Stimulated activated CD4-positive, alpha-beta T cell treated with anti-CD3 and anti-CD28 coated beads, TNF-alpha, amount 100 ng/mL, for 48 hours (primary cell): ENCODE measurements at regions not wholly inside any gene's neighbourhood (a gene's known extent, or its start where the extent isn't known, plus 50 kb on each side); places are given as distances from the start of the nearest gene placed in this dataset.
"Not testable (repeated sequence)": the region's sequence is repeated elsewhere in the genome, so short reads cannot be mapped to it uniquely, and the experiment has no call there.

ENCODE experiments used
- DNase-seq, 3 donors: peaks; one replicate each; pipeline ENCODE4 v3.0.0-alpha.2; 2020; ENCODE audit warnings: low read depth in 3 of 3

DNA sequence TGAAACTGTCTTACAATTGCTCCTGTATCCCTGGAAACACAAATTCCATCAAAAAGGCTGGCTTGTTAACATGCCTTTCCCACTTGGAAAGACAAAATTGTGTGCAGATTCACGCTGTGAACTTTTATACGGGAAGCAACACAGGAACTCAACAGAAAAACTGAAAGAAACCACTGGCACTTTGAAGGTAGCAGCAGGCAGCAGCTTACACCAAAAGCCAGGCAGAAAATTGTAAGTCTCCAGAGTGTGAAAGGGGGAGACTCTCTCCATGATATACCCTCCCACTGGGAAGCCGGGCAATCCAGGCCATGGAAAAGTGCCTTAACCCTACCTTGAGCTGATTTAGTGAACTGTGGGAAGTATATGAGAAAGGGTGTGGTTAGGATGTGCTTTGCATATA, 943.7 kb downstream of the CDH18 start:
- no peak for DNase-seq

DNA sequence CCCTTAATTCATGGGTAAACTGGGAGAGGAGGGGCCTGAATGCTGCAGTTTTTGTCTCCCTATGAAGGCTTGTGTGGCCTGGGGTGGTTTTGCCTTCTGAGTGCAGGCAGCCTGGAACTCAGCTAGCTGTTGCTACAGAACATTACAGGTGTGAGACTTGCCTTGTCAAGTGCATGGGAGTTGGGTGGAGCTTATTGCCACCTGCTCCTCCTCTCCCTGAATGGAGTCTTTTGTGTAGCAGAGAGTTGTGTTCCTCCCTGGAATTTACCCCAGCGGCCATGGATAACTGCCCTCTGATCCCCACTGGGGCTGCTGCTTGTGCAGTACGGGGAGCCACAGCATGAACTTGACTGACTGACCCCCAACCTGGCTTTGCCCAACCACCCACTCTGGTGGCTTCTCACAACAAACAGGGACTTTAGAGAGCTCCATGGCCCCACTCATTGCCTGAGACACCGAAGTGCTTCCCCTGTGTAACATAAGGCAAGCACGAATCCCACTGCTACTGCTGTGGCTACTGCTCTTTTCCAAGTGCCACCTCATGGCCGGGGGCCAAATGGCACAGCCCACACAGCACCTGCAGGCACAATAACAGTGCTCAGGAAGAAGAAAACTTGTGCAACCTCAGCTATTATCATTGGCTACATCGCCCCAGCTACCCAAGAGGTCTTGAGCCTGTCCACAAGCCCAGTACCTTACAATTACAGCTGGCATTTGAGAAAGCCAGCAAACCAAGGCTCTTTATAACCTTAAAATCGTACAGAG, 942.9 kb downstream of the CDH18 start:
- DNase-seq: no peak

- no peak for DNase-seq
Measured at GRCh38 chr5:19047277-19047676, 940.7 kb downstream of the CDH18 start.

DNA sequence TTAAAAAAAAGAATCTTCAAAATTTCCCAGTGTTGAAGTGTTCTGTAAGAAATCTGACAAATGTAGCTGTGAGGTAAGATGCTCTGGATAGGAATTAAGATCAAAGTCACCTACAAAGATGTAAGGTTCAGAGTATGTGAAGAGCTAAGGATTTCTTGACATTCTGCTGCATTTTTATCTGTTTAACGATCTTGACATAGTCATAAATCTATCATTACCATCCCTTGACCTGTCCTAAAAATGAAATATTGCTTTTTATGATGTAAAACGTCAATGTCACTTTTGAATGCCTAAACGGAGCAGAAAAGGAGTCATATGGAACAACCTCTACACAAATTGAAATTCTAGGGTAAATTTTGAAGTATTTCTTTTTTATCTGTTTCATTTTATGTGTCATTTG, 939.3 kb downstream of the CDH18 start:
- no peak for DNase-seq

GRCh38 chr5:19058216-19058615, 929.8 kb downstream of the CDH18 start:
- DNase-seq: no peak

- DNase-seq: no peak
Measured at GRCh38 chr5:19064094-19064493, 923.9 kb downstream of the CDH18 start.

DNA sequence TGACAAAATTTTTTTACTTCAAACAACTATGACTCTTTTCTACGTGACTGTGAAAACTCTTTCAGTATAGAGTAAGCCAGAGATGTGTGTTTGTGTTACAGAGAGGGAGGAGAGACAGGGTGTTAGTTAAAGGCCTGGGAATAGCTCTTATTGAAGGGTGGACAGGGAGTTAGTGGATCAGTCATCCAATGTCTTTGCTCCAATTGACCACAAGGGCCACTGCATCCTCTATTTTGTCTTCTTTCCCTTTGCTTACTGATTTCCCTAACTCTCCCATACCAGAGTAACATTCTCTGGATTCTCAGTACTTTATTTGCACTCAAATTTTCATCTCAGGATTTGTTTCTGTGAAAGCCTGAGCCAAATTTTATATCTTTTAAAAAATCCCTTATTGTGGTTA, 920.3 kb downstream of the CDH18 start:
- DNase-seq: no peak

- DNase-seq: no peak
Measured at GRCh38 chr5:19098434-19098833, 889.6 kb downstream of the CDH18 start.

GRCh38 chr5:19099195-19099594, 888.8 kb downstream of the CDH18 start:
- DNase-seq: no peak

DNA sequence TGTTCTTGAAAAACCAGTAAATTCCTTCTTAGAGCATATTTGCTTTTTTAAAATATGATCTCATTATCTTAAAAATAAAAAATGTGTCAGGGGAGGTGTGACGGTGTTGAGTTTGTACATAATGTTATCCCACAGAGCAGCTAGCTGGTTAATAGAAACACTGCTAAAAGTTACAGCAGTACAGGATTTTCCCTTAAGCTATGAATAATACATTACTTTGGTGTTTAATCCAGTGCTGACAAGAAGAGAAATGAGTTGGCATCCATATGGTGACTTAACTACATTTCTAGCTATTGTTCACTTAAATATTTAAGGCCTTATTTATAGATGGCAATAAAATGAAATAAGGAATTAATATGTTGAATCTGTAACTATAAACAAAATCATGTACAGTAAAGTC, 883.1 kb downstream of the CDH18 start:
- DNase-seq: no peak

- DNase-seq: no peak
Measured at GRCh38 chr5:19122923-19123322, 865.1 kb downstream of the CDH18 start.

DNA sequence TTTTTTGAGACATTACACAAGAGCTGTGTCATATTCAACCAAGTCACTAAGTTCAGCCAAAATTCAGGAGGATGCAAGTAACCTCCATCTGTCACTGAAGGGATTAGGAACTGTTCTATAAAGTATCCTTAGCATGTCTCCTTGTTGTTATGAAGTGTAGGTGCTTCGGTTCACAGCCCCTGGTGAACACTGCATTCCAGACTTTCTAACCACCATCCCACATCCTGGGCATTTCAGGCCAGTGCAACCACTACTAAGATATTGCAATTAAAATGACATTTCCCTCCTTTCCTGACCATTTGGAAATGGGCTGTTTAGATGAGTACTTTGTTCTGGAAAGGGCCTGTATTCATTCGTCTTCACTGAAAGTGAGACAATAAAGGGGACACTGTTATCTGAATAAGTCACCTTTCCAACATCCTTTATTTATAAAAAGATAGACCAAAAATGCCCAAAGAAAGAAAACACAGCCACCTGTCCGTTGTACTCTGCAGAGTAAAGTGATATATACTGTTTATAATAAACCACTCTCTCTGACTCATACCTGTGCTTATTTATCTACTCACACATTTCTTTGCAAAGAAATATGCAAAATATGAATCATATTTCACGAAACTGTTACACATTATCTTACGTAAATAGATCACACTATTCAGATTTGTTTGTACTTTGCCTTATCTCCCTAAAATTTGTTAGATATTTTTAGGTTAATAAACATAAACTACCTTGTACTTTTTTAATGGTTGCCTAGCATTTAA, 861.9 kb downstream of the CDH18 start:
- DNase-seq: no peak

GRCh38 chr5:19140276-19140675, 847.7 kb downstream of the CDH18 start:
- DNase-seq: no peak

DNA sequence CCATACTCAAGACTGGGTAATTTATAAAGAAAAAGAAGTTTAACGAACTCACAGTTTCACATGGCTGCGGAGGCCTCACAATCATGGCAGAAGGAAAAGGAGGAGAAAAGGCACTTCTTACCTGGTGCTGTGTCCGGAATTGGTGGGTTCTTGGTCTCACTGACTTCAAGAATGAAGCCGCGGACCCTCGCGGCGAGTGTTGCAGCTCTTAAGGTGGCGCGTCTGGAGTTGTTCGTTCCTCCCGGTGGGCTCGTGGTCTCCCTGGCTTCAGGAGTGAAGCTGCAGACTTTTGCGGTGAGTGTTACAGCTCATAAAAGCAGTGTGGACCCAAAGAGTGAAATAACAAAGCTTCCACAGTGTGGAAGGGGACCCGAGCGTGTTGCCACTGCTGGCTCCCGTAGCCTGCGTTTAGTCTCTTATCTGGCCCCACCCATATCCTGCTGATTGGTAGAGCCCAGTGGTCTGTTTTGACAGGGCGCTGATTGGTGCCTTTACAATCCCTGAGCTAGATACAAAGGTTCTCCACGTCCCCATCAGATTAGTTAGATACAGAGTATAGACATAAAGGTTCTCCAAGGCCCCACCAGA, 846.0 kb downstream of the CDH18 start:
- not testable (repeated sequence) for DNase-seq

GRCh38 chr5:19142713-19143414, 845.1 kb downstream of the CDH18 start:
- DNase-seq: not testable (repeated sequence)

- no peak for DNase-seq
Measured at GRCh38 chr5:19143935-19144334, 844.1 kb downstream of the CDH18 start.

- no peak for DNase-seq
Measured at GRCh38 chr5:19169426-19169825, 818.6 kb downstream of the CDH18 start.

GRCh38 chr5:19172926-19173470, 815.0 kb downstream of the CDH18 start:
- DNase-seq: no peak

- no peak for DNase-seq
Measured at GRCh38 chr5:19175776-19176570, 812.0 kb downstream of the CDH18 start.

GRCh38 chr5:19179571-19179970, 808.4 kb downstream of the CDH18 start:
- no peak for DNase-seq

- DNase-seq: no peak
Measured at GRCh38 chr5:19189176-19189575, 798.8 kb downstream of the CDH18 start.
